Thoracic aorta (tissue), 2 donors: ENCODE measurements at regions not wholly inside any gene's neighbourhood (a gene's known extent, or its start where the extent isn't known, plus 50 kb on each side); places are given as distances from the start of the nearest gene placed in this dataset.

Experiments used
- ATAC-seq: fragments of 150-250 bp; one replicate; pipeline ENCODE4 v1.8.0; 2017; ENCODE audit warnings: low read depth; ENCODE audit not compliant: insufficient number of reproducible peaks, low FRiP score
- DNase-seq: peaks from one replicate; pipeline ENCODE4 v3.0.0-alpha.2; 2020; ENCODE audit warnings: low spot score
- H3K27ac ChIP-seq, 2 donors: fragments of 200-600 bp; sonication (generic); 1 replicate in 1 of 2; 2 replicates in 1 of 2; pipeline ENCODE4 v1.5.1; 2016; ENCODE audit warnings: mild to moderate bottlenecking in 2 of 2, moderate library complexity in 2 of 2
- H3K27me3 ChIP-seq: fragments of 200-600 bp; sonication (generic); replicated peaks from 2 replicates; pipeline ENCODE4 v1.6.0; 2016; ENCODE audit warnings: mild to moderate bottlenecking; ENCODE audit not compliant: insufficient read depth
- H3K36me3 ChIP-seq: fragments of 200-600 bp; sonication (generic); one replicate; pipeline ENCODE4 v1.5.1; 2016
- H3K4me1 ChIP-seq, 2 donors: fragments of 200-600 bp; sonication (generic); 1 replicate in 1 of 2; 2 replicates in 1 of 2; pipeline versions ENCODE4 v1.5.1 to v1.6.0; 2016; ENCODE audit warnings: low read depth in 2 of 2, mild to moderate bottlenecking in 1 of 2; ENCODE audit not compliant: control insufficient read depth in 1 of 2
- H3K4me3 ChIP-seq: fragments of 200-600 bp; sonication (generic); 2 replicates; pipeline ENCODE4 v1.5.1; 2016; ENCODE audit warnings: mild to moderate bottlenecking
- H3K9me3 ChIP-seq: fragments of 200-600 bp; sonication (generic); 2 replicates; pipeline ENCODE4 v1.5.1; 2016
- CTCF ChIP-seq: fragments of 200-600 bp; sonication (generic); IDR thresholded peaks from one replicate; pipeline ENCODE4 v1.5.1; 2019; ENCODE audit warnings: antibody characterized with exemption

GRCh38 chr6:105514306-105514705 lies 111.4 kb upstream of the PREP start:
- no peak for TF ChIP-seq CTCF

GRCh38 chr6:105511639-105512038 lies 108.8 kb upstream of the PREP start:
- no peak for TF ChIP-seq CTCF
- no peaks in the 10 kb centered on the region for H3K4me1 ChIP-seq
- DNase-seq (no peak), ATAC-seq (no peak)
- no peaks in the 10 kb centered on the region for H3K9me3 ChIP-seq
- no peak overlapping the region for H3K27ac ChIP-seq
- no peaks in the 10 kb centered on the region for H3K36me3 ChIP-seq
- no peaks in the 10 kb centered on the region for H3K27me3 ChIP-seq
- no peak overlapping the region for H3K4me3 ChIP-seq

More at GRCh38 chr6:105514306-105514705, 111.4 kb upstream of the PREP start:
- Histone ChIP-seq H3K36me3 (no peaks in the 10 kb centered on the region), H3K9me3 (no peaks in the 10 kb centered on the region), H3K4me1 (no peaks in the 10 kb centered on the region), H3K27ac (no peak overlapping the region), H3K4me3 (no peak overlapping the region), H3K27me3 (no peaks in the 10 kb centered on the region)
- no peak for DNase-seq
- no peak for ATAC-seq

DNA sequence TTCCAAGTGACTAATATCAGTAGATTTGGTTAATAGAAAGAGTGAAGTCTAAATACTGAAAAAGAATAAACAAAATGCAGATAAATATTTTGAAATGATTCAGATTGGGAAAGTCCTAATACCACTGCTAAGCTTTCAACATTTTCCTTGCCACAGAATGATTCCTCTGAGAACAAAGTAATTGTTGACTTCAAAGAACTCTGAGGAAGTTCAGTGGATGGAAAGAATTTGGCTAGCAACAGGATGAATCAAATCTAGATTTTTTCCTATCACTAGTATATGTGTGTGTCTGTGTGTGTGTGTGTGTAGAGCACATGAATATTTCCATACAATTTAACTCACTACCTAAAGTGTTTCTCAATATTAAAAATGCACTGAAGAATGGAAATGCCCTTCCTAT lies 107.9 kb upstream of the PREP start:
- H3K27ac ChIP-seq = no peak overlapping the region
- H3K4me1 ChIP-seq = no peaks in the 10 kb centered on the region
- H3K27me3 ChIP-seq = no peaks in the 10 kb centered on the region
- H3K4me3 ChIP-seq = no peak overlapping the region
- DNase-seq = no peak
- ATAC-seq = no peak
- H3K9me3 ChIP-seq = no peaks in the 10 kb centered on the region
- H3K36me3 ChIP-seq = no peaks in the 10 kb centered on the region
- TF ChIP-seq CTCF = no peak

DNA sequence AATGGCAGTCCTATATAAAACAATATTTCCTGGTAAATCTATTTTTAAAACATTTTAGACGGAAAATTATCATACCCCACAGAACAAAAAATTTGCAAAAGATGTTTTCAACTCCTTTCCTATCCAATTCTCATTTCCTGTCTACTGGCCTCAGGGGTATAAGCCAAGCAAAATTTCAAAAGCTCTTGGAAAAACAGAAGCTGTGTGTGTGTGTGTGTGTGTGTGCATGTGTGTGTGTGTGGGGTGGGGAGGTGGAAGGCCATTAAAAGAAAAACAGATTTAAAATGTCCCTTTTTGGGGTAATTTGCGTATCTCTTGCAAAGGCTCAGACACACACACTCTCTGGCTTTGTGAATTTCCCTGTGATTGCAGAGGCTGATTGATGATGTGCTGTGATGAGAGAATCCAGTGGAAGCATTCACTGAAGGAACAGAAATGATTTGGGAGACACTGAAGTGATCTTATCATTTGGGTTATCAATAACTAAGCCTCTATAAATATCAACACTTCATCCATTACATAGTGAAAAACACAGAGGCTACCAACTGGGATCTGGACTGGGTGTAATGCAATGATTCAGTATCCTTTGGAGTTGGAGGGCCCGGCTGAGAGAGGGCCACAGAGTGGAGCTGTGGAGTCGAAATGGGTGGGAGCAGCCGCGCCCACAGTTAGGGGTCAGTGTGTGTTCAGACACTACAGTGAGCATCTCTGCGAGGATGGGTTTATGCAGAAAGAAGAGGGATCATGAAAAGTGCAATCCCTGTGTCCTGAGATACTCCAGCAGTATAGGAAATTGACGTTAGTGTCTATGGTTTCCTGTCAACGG lies 106.8 kb upstream of the PREP start:
- ATAC-seq = no peak
- no peak for DNase-seq
- no peaks in the 10 kb centered on the region for H3K9me3 ChIP-seq
- no peaks in the 10 kb centered on the region for H3K4me1 ChIP-seq
- TF ChIP-seq CTCF = no peak
- H3K27me3 ChIP-seq = no peaks in the 10 kb centered on the region
- no peak overlapping the region for H3K4me3 ChIP-seq
- H3K36me3 ChIP-seq = no peaks in the 10 kb centered on the region
- no peak overlapping the region for H3K27ac ChIP-seq

DNA sequence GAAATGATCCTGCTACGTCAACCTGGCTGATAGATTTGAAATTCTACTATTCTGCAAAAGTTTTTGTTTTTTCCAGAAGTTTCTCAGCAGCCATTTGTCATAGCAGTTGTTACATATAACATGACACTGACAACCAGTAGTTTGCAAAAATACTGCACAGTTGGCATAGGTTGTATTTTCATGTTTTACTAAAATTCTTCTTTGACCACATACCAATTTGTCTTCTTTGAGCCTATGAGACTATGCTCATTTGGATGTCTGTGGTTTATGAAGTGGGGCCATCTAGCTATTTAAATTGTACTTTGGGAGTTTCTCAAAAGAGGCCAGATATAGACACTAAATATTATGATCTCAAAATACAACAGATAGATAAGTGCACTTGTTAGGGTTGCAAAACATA lies 104.9 kb upstream of the PREP start:
- H3K4me3 ChIP-seq = no peak overlapping the region
- DNase-seq (no peak), ATAC-seq (no peak)
- H3K27me3 ChIP-seq = no peaks in the 10 kb centered on the region
- H3K27ac ChIP-seq = no peak overlapping the region
- no peak for TF ChIP-seq CTCF
- H3K36me3 ChIP-seq = no peaks in the 10 kb centered on the region
- H3K9me3 ChIP-seq = no peaks in the 10 kb centered on the region
- H3K4me1 ChIP-seq = no peaks in the 10 kb centered on the region
